CD4-positive, alpha-beta T cell (primary cell): ENCODE measurements at regions not wholly inside any gene's neighbourhood (a gene's known extent, or its start where the extent isn't known, plus 50 kb on each side); places are given as distances from the start of the nearest gene placed in this dataset.

Source experiments
- ATAC-seq: fragments of 200-7000 bp; cut with Tn5 transposase; one replicate; pipeline ENCODE4 v1.10.0; 2022; ENCODE audit warnings: mild to moderate bottlenecking; ENCODE audit not compliant: poor library complexity
- CTCF ChIA-PET: fragments of 350-600 bp; sonication (Branson Sonifier 250); formaldehyde crosslinking; loops from one replicate; lab custom pipeline; 2021; ENCODE audit warnings: antibody characterized with exemption, inconsistent platforms; lab: Charles Lee
- POLR2A ChIA-PET: fragments of 350-600 bp; sonication (Branson Sonifier 250); formaldehyde crosslinking; loops from one replicate; lab custom pipeline; 2021; ENCODE audit warnings: antibody characterized with exemption, inconsistent platforms; lab: Charles Lee
- DNase-seq, 14 experiments: peaks; one replicate each; pipeline ENCODE4 v3.0.0-alpha.2; 2013 to 2020; ENCODE audit warnings: mixed read lengths in 2 of 14
- H3K27ac ChIP-seq, 2 donors: one replicate each; pipeline versions ENCODE4 v1.5.1 to v1.7.0; 2013; ENCODE audit warnings: low read length in 2 of 2, low read depth in 1 of 2, mild to moderate bottlenecking in 1 of 2
- H3K27me3 ChIP-seq, 2 experiments: 1 replicate in 1 of 2; 2 replicates in 1 of 2; pipeline versions ENCODE4 v1.6.1 to v1.7.0; 2013; ENCODE audit warnings: low read length in 2 of 2, control low read depth in 1 of 2, mild to moderate bottlenecking in 1 of 2, moderate library complexity in 1 of 2; ENCODE audit not compliant: insufficient read depth in 2 of 2, control insufficient read depth in 1 of 2
- H3K36me3 ChIP-seq: one replicate; pipeline ENCODE4 v1.6.1; 2013; ENCODE audit warnings: low read length, control low read depth; ENCODE audit not compliant: insufficient read depth
- H3K4me1 ChIP-seq: one replicate; pipeline ENCODE4 v1.6.1; 2013; ENCODE audit warnings: low read length, control low read depth; ENCODE audit not compliant: insufficient read depth
- H3K4me3 ChIP-seq: one replicate; pipeline ENCODE4 v1.5.1; 2013; ENCODE audit warnings: mild to moderate bottlenecking, low read length, moderate library complexity
- H3K9me3 ChIP-seq, 2 experiments: 1 replicate in 1 of 2; 2 replicates in 1 of 2; pipeline versions ENCODE4 v1.6.1 to v1.7.0; 2013; ENCODE audit warnings: low read length in 2 of 2, mild to moderate bottlenecking in 2 of 2, control low read depth in 1 of 2, moderate library complexity in 1 of 2; ENCODE audit not compliant: control insufficient read depth in 1 of 2, insufficient read depth in 1 of 2
- H3K27ac Mint-ChIP-seq: one replicate; pipeline ENCODE4 v1.8.0; 2020; ENCODE audit warnings: mixed read lengths
- H3K27me3 Mint-ChIP-seq: one replicate; pipeline ENCODE4 v1.8.0; 2021; ENCODE audit warnings: mixed read lengths
- H3K36me3 Mint-ChIP-seq: one replicate; pipeline ENCODE4 v1.8.0; 2021; ENCODE audit warnings: low read depth, mixed read lengths
- H3K4me1 Mint-ChIP-seq: one replicate; pipeline ENCODE4 v1.8.0; 2021; ENCODE audit warnings: low read depth, mixed read lengths
- H3K4me3 Mint-ChIP-seq: one replicate; pipeline ENCODE4 v1.8.0; 2020; ENCODE audit warnings: mild to moderate bottlenecking, mixed read lengths
- H3K9me3 Mint-ChIP-seq: one replicate; pipeline ENCODE4 v1.8.0; 2020; ENCODE audit warnings: mixed read lengths
- intact Hi-C, 2 experiments: fragments of 100-400 bp; cut with DNase I in 1 of 2; cut with micrococcal nuclease in 1 of 2; formaldehyde crosslinking; loops; one replicate each; pipeline versions ENCODE4 v1.15.1 to v1.9.0; 2023 to 2025; cut with DNase I, micrococcal nuclease
- TF ChIP-seq, protein P1 (sequence below): fragments of 200-600 bp; IDR thresholded peaks from one replicate; pipeline ENCODE4 v1.8.0; 2022; ENCODE audit warnings: antibody characterized with exemption, mild to moderate bottlenecking

DNA sequence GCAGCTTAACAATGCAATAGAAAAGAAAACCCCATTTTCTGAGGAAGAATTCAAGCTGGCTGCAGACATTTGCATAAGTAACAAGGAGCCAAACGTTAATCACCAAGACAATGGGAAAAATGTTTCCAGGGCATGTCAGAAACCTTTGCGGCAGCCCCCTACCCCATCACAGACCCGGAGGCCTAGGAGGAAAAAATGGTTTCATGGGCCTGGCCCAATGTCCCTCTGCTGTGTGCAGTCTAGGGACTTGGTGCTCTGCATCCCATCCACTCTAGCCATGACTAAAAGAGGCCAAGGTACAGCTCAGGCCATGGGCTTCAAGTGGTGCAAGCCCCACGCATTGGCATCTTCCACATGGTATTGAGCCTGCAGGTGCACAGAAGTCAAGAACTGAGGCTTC is 147.0 kb upstream of the NR3C2 start:
- Mint-ChIP-seq H3K4me1 (no peaks in the 10 kb centered on the region), H3K9me3 (peaks cover 25% of the 10 kb centered on the region), H3K27ac (no peak overlapping the region), H3K27me3 (no peaks in the 10 kb centered on the region), H3K36me3 (peaks cover 13% of the 10 kb centered on the region), H3K4me3 (no peak overlapping the region)
- intact Hi-C loops, result no loop called here
- H3K27ac ChIP-seq, result no peak overlapping the region
- H3K4me1 ChIP-seq, result no peaks in the 10 kb centered on the region
- no peaks in the 10 kb centered on the region for H3K36me3 ChIP-seq
- no peak for ATAC-seq
- TF ChIP-seq, protein P1, sequence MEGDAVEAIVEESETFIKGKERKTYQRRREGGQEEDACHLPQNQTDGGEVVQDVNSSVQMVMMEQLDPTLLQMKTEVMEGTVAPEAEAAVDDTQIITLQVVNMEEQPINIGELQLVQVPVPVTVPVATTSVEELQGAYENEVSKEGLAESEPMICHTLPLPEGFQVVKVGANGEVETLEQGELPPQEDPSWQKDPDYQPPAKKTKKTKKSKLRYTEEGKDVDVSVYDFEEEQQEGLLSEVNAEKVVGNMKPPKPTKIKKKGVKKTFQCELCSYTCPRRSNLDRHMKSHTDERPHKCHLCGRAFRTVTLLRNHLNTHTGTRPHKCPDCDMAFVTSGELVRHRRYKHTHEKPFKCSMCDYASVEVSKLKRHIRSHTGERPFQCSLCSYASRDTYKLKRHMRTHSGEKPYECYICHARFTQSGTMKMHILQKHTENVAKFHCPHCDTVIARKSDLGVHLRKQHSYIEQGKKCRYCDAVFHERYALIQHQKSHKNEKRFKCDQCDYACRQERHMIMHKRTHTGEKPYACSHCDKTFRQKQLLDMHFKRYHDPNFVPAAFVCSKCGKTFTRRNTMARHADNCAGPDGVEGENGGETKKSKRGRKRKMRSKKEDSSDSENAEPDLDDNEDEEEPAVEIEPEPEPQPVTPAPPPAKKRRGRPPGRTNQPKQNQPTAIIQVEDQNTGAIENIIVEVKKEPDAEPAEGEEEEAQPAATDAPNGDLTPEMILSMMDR, result no peak
- no peak overlapping the region for H3K4me3 ChIP-seq
- H3K9me3 ChIP-seq, result peaks cover 0 to 13% of the 10 kb centered on the region in 2 experiments
- DNase-seq, result no peak
- CTCF ChIA-PET, result no interaction called here
- POLR2A ChIA-PET, result no interaction called here
- H3K27me3 ChIP-seq, result no peaks in the 10 kb centered on the region

DNA sequence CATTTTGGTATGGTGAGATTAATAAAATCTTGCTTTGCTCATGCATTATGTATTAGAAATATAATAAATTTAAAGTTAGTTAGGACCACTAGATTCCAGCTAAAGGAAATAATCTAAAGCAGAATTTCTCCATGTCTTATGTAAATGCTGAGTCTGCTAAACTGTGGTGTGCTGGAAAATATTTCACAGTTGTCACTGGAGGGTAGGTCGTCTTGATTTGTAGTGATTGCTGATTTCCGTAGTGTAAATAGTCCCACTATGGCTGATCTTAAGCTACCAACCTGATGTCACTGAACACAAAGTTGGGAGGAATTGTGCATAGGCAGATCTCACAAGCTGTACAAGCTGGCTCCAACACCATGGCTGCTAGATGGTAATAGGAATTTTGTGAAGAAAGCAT is 133.4 kb upstream of the NR3C2 start:
- ChIA-PET CTCF (interaction anchor here (0.5 kb wide), 1 partner anchor 137 kb away, joined by 3 read pairs; no protein-coding TSS in a partner anchor), POLR2A (no interaction called here)
- no peak overlapping the region for H3K4me3 Mint-ChIP-seq
- no peaks in the 10 kb centered on the region for H3K9me3 Mint-ChIP-seq
- intact Hi-C loops, result no loop called here
- H3K27ac Mint-ChIP-seq, result no peak overlapping the region
- ATAC-seq (no peak), DNase-seq (no peak)
- Histone ChIP-seq H3K36me3 (no peaks in the 10 kb centered on the region), H3K9me3 (no peaks in the 10 kb centered on the region), H3K4me1 (no peaks in the 10 kb centered on the region), H3K27me3 (no peaks in the 10 kb centered on the region), H3K4me3 (no peak overlapping the region), H3K27ac (no peak overlapping the region)
- TF ChIP-seq, protein P1, result no peak
- H3K36me3 Mint-ChIP-seq, result no peaks in the 10 kb centered on the region
- H3K27me3 Mint-ChIP-seq, result no peaks in the 10 kb centered on the region
- no peaks in the 10 kb centered on the region for H3K4me1 Mint-ChIP-seq

DNA sequence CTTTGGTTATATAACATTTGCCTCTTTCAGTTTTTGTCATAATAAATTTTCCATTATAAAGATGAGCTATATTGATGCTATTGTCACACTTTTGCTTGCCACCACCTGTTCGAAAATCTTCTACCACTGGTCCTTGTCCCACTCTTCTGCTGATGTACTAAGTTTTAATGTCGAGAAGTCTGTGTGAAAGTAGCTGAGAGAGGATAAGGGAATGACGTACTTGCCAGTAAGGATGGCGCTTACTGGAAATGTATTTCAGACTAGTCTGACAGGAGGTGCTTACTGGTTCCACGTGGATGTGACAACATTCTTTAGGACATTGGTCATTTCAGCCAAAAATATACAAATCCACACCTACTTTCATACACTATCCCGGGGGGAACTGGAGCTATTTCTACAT is 132.7 kb upstream of the NR3C2 start:
- intact Hi-C loops, result no loop called here
- CTCF ChIA-PET, result interaction anchor here (0.5 to 1.7 kb wide), 2 partner anchors 10 to 137 kb away, joined by 3 read pairs; no protein-coding TSS in a partner anchor
- POLR2A ChIA-PET, result no interaction called here
- H3K9me3 ChIP-seq, result peaks cover 0 to 2% of the 10 kb centered on the region in 2 experiments
- DNase-seq (no peak), ATAC-seq (no peak)
- H3K27ac Mint-ChIP-seq, result no peak overlapping the region
- no peak overlapping the region for H3K4me3 ChIP-seq
- H3K4me1 Mint-ChIP-seq, result no peaks in the 10 kb centered on the region
- TF ChIP-seq, protein P1, result no peak
- H3K9me3 Mint-ChIP-seq, result no peaks in the 10 kb centered on the region
- H3K4me3 Mint-ChIP-seq, result no peak overlapping the region
- no peak overlapping the region for H3K27ac ChIP-seq
- no peaks in the 10 kb centered on the region for H3K4me1 ChIP-seq
- H3K36me3 ChIP-seq, result no peaks in the 10 kb centered on the region
- no peaks in the 10 kb centered on the region for H3K36me3 Mint-ChIP-seq
- H3K27me3 ChIP-seq, result no peaks in the 10 kb centered on the region
- no peaks in the 10 kb centered on the region for H3K27me3 Mint-ChIP-seq
